Calu3 (cell line): ENCODE measurements at regions not wholly inside any gene's neighbourhood (a gene's known extent, or its start where the extent isn't known, plus 50 kb on each side); places are given as distances from the start of the nearest gene placed in this dataset.

Source experiments
- BruUV-seq: library from RNA; stranded (reverse); fragments of 400-500 nt; replicated peaks from 2 replicates; lab custom pipeline; 2021; lab: Mats Ljungman, UMichigan
- CTCF ChIA-PET: fragments of 300-600 bp; sonication (Branson Sonifier 250); formaldehyde crosslinking; loops from one replicate; lab custom pipeline; 2022; ENCODE audit warnings: antibody characterized with exemption; lab: Charles Lee
- DNase-seq: peaks from one replicate; pipeline ENCODE4 v3.0.0; 2022
- H3K27ac Mint-ChIP-seq: one replicate; pipeline ENCODE4 v1.8.0; 2022; ENCODE audit warnings: mixed read lengths; ENCODE audit not compliant: unreplicated experiment
- H3K27me3 Mint-ChIP-seq: one replicate; pipeline ENCODE4 v1.8.0; 2022; ENCODE audit warnings: mixed read lengths; ENCODE audit not compliant: unreplicated experiment
- H3K36me3 Mint-ChIP-seq: one replicate; pipeline ENCODE4 v1.8.0; 2022; ENCODE audit warnings: mild to moderate bottlenecking, moderate library complexity, mixed read lengths; ENCODE audit not compliant: insufficient read depth, unreplicated experiment
- H3K4me1 Mint-ChIP-seq: one replicate; pipeline ENCODE4 v1.8.0; 2022; ENCODE audit warnings: mild to moderate bottlenecking, low read depth, mixed read lengths; ENCODE audit not compliant: unreplicated experiment
- H3K4me3 Mint-ChIP-seq: one replicate; pipeline ENCODE4 v1.8.0; 2022; ENCODE audit warnings: mild to moderate bottlenecking, low read depth, moderate library complexity, mixed read lengths; ENCODE audit not compliant: unreplicated experiment
- H3K9me3 Mint-ChIP-seq: one replicate; pipeline ENCODE4 v1.8.0; 2022; ENCODE audit warnings: low read depth, mixed read lengths; ENCODE audit not compliant: unreplicated experiment
- CTCF ChIP-seq: fragments of 200-600 bp; IDR thresholded peaks from one replicate; pipeline ENCODE4 v1.8.0; 2022; ENCODE audit warnings: antibody characterized with exemption; ENCODE audit not compliant: unreplicated experiment
- intact Hi-C: fragments of 100-400 bp; cut with micrococcal nuclease; formaldehyde crosslinking; loops from one replicate; pipeline ENCODE4 v1.10.0; 2022; ENCODE audit not compliant: unreplicated experiment

- BruUV-seq: no TSS peak
- H3K27ac Mint-ChIP-seq: no peak overlapping the region
- CTCF ChIA-PET: no interaction called here
- no peak for DNase-seq
- no peaks in the 10 kb centered on the region for H3K9me3 Mint-ChIP-seq
- H3K4me1 Mint-ChIP-seq: no peaks in the 10 kb centered on the region
- H3K36me3 Mint-ChIP-seq: no peaks in the 10 kb centered on the region
- intact Hi-C loops: no loop called here
- H3K27me3 Mint-ChIP-seq: no peaks in the 10 kb centered on the region
- TF ChIP-seq CTCF: no peak
- H3K4me3 Mint-ChIP-seq: no peak overlapping the region
Measured at GRCh38 chr4:30385650-30386049, 334.5 kb upstream of the PCDH7 start.

GRCh38 chr4:30386266-30386895 is 333.8 kb upstream of the PCDH7 start:
- DNase-seq: no peak
- no peak for TF ChIP-seq CTCF
- H3K9me3 Mint-ChIP-seq: peaks cover 2% of the 10 kb centered on the region
- no peak overlapping the region for H3K27ac Mint-ChIP-seq
- no peaks in the 10 kb centered on the region for H3K36me3 Mint-ChIP-seq
- no peaks in the 10 kb centered on the region for H3K27me3 Mint-ChIP-seq
- no peaks in the 10 kb centered on the region for H3K4me1 Mint-ChIP-seq
- CTCF ChIA-PET: no interaction called here
- intact Hi-C loops: no loop called here
- no TSS peak for BruUV-seq
- H3K4me3 Mint-ChIP-seq: no peak overlapping the region

GRCh38 chr4:30395902-30396301 is 324.3 kb upstream of the PCDH7 start:
- Mint-ChIP-seq H3K27ac (no peak overlapping the region), H3K27me3 (no peaks in the 10 kb centered on the region), H3K36me3 (no peaks in the 10 kb centered on the region), H3K4me1 (no peaks in the 10 kb centered on the region), H3K4me3 (no peak overlapping the region), H3K9me3 (peaks cover 14% of the 10 kb centered on the region)
- TF ChIP-seq CTCF: no peak
- intact Hi-C loops: no loop called here
- DNase-seq: no peak
- CTCF ChIA-PET: no interaction called here
- BruUV-seq: no TSS peak

GRCh38 chr4:30396772-30397475 is 323.2 kb upstream of the PCDH7 start:
- intact Hi-C loops: no loop called here
- TF ChIP-seq CTCF: no peak
- H3K9me3 Mint-ChIP-seq: peaks cover 11% of the 10 kb centered on the region
- H3K36me3 Mint-ChIP-seq: no peaks in the 10 kb centered on the region
- no peak overlapping the region for H3K27ac Mint-ChIP-seq
- DNase-seq: no peak
- H3K4me3 Mint-ChIP-seq: no peak overlapping the region
- CTCF ChIA-PET: no interaction called here
- no TSS peak for BruUV-seq
- no peaks in the 10 kb centered on the region for H3K27me3 Mint-ChIP-seq
- no peaks in the 10 kb centered on the region for H3K4me1 Mint-ChIP-seq
